ENCODE measurements at regions not wholly inside any gene's neighbourhood (a gene's known extent, or its start where the extent isn't known, plus 50 kb on each side); places are given as distances from the start of the nearest gene placed in this dataset.

DNA sequence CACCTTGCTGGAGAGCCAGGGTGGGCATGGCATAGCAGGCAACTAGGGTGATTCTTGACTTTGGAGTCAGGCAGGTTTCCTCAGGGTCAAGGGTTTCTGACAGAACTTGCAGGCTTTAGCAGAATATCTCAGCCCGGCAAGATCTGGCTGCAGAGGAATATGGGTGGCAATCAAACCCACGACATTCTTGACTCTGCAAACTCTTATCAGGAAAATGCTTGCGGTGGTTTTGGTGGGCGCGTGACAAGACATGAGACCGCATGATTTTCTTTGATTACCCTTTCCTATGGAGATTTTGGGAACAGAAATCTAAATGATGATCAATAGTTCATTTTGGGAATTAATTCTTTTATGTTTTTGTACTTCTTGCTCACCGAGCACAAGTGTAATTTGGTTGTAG, 449.5 kb downstream of the VRK1 start:
- no peak for TF ChIP-seq CTCF (IDR thresholded peaks at IDR 0.05; ENCODE audit: insufficient read depth, low read length)
- TF ChIP-seq POLR2AphosphoS5 (IDR thresholded peaks at IDR 0.05; ENCODE audit: low read depth): no peak
- TF ChIP-seq, protein P1, sequence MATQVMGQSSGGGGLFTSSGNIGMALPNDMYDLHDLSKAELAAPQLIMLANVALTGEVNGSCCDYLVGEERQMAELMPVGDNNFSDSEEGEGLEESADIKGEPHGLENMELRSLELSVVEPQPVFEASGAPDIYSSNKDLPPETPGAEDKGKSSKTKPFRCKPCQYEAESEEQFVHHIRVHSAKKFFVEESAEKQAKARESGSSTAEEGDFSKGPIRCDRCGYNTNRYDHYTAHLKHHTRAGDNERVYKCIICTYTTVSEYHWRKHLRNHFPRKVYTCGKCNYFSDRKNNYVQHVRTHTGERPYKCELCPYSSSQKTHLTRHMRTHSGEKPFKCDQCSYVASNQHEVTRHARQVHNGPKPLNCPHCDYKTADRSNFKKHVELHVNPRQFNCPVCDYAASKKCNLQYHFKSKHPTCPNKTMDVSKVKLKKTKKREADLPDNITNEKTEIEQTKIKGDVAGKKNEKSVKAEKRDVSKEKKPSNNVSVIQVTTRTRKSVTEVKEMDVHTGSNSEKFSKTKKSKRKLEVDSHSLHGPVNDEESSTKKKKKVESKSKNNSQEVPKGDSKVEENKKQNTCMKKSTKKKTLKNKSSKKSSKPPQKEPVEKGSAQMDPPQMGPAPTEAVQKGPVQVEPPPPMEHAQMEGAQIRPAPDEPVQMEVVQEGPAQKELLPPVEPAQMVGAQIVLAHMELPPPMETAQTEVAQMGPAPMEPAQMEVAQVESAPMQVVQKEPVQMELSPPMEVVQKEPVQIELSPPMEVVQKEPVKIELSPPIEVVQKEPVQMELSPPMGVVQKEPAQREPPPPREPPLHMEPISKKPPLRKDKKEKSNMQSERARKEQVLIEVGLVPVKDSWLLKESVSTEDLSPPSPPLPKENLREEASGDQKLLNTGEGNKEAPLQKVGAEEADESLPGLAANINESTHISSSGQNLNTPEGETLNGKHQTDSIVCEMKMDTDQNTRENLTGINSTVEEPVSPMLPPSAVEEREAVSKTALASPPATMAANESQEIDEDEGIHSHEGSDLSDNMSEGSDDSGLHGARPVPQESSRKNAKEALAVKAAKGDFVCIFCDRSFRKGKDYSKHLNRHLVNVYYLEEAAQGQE (IDR thresholded peaks at IDR 0.05; ENCODE audit: insufficient replicate concordance, low read depth): no peak
- TF ChIP-seq SPI1 (IDR thresholded peaks at IDR 0.05; ENCODE audit: borderline replicate concordance, low read depth): no peak
- TF ChIP-seq GABPA (IDR thresholded peaks at IDR 0.05; ENCODE audit: low read depth): no peak
